HL-60 (cell line): ENCODE measurements at regions not wholly inside any gene's neighbourhood (a gene's known extent, or its start where the extent isn't known, plus 50 kb on each side); places are given as distances from the start of the nearest gene placed in this dataset.
"Not testable (repeated sequence)": the region's sequence is repeated elsewhere in the genome, so short reads cannot be mapped to it uniquely, and the experiment has no call there.

ENCODE experiments used
- DNase-seq, 2 experiments: peaks; one replicate each; pipeline ENCODE4 v3.0.0-alpha.2; 2010 to 2020; ENCODE audit warnings: low read depth in 1 of 2, low spot score in 1 of 2
- H3K27ac ChIP-seq: fragments of 250-450 bp; sonication (Bioruptor Pico); replicated peaks from 2 replicates; pipeline ENCODE4 v1.5.1; 2020; ENCODE audit warnings: mild to moderate bottlenecking, moderate library complexity
- H3K27me3 ChIP-seq: fragments of 250-450 bp; sonication (Bioruptor Pico); 2 replicates; pipeline ENCODE4 v1.5.1; 2021; ENCODE audit warnings: mild to moderate bottlenecking, moderate library complexity; ENCODE audit not compliant: insufficient read depth, poor library complexity, severe bottlenecking
- H3K4me3 ChIP-seq: replicated peaks from 2 replicates; pipeline ENCODE4 v1.5.1; 2011; ENCODE audit warnings: mild to moderate bottlenecking, control low read depth, low read length; ENCODE audit not compliant: insufficient read depth
- GABPA ChIP-seq: IDR thresholded peaks from 2 replicates; pipeline ENCODE4 v1.6.1; 2012; ENCODE audit warnings: low read depth
- POLR2AphosphoS5 ChIP-seq: IDR thresholded peaks from 2 replicates; pipeline ENCODE4 v1.6.1; 2012; ENCODE audit warnings: low read depth
- SPI1 ChIP-seq: IDR thresholded peaks from 2 replicates; pipeline ENCODE4 v1.6.1; 2012; ENCODE audit warnings: low read depth, mild to moderate bottlenecking, borderline replicate concordance
- TF ChIP-seq, protein P1 (sequence below): IDR thresholded peaks from one replicate; pipeline ENCODE4 v1.5.1; 2011; ENCODE audit warnings: low read length, control low read depth, inconsistent platforms; ENCODE audit not compliant: insufficient read depth
- TF ChIP-seq, protein P2 (sequence below): IDR thresholded peaks from 2 replicates; pipeline ENCODE4 v1.6.1; 2012; ENCODE audit warnings: low read depth; ENCODE audit not compliant: insufficient replicate concordance

DNA sequence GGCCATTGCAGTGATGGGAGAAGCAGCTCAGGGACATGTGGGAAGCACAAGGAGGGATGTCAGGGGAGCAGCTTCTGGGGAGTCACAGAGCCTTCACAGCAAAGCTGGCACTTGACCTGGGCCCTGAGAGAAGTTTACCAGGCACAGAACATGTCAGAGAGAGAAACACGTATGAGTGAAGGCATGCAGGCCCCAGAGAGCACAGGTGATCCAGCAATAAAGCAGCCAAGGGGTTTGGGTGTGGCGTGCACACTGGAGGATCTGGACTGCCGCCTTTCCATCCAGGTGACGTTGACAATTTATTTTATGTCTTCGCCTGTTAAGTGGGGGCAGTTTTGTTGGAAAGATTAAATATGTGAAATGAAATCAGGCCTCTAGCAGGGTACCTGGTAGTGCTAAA is 252.6 kb upstream of the COBL start:
- Histone ChIP-seq H3K27me3 (no peaks in the 10 kb centered on the region), H3K4me3 (no peak overlapping the region), H3K27ac (no peak overlapping the region)
- DNase-seq, result no peak
- TF ChIP-seq GABPA (no peak), SPI1 (no peak)

GRCh38 chr7:51551070-51551469 is 234.5 kb upstream of the COBL start:
- H3K27me3 ChIP-seq, result no peaks in the 10 kb centered on the region
- TF ChIP-seq SPI1 (no peak), GABPA (no peak), POLR2AphosphoS5 (no peak)
- TF ChIP-seq, protein P1, sequence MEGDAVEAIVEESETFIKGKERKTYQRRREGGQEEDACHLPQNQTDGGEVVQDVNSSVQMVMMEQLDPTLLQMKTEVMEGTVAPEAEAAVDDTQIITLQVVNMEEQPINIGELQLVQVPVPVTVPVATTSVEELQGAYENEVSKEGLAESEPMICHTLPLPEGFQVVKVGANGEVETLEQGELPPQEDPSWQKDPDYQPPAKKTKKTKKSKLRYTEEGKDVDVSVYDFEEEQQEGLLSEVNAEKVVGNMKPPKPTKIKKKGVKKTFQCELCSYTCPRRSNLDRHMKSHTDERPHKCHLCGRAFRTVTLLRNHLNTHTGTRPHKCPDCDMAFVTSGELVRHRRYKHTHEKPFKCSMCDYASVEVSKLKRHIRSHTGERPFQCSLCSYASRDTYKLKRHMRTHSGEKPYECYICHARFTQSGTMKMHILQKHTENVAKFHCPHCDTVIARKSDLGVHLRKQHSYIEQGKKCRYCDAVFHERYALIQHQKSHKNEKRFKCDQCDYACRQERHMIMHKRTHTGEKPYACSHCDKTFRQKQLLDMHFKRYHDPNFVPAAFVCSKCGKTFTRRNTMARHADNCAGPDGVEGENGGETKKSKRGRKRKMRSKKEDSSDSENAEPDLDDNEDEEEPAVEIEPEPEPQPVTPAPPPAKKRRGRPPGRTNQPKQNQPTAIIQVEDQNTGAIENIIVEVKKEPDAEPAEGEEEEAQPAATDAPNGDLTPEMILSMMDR, result no peak
- TF ChIP-seq, protein P2, sequence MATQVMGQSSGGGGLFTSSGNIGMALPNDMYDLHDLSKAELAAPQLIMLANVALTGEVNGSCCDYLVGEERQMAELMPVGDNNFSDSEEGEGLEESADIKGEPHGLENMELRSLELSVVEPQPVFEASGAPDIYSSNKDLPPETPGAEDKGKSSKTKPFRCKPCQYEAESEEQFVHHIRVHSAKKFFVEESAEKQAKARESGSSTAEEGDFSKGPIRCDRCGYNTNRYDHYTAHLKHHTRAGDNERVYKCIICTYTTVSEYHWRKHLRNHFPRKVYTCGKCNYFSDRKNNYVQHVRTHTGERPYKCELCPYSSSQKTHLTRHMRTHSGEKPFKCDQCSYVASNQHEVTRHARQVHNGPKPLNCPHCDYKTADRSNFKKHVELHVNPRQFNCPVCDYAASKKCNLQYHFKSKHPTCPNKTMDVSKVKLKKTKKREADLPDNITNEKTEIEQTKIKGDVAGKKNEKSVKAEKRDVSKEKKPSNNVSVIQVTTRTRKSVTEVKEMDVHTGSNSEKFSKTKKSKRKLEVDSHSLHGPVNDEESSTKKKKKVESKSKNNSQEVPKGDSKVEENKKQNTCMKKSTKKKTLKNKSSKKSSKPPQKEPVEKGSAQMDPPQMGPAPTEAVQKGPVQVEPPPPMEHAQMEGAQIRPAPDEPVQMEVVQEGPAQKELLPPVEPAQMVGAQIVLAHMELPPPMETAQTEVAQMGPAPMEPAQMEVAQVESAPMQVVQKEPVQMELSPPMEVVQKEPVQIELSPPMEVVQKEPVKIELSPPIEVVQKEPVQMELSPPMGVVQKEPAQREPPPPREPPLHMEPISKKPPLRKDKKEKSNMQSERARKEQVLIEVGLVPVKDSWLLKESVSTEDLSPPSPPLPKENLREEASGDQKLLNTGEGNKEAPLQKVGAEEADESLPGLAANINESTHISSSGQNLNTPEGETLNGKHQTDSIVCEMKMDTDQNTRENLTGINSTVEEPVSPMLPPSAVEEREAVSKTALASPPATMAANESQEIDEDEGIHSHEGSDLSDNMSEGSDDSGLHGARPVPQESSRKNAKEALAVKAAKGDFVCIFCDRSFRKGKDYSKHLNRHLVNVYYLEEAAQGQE, result no peak

DNA sequence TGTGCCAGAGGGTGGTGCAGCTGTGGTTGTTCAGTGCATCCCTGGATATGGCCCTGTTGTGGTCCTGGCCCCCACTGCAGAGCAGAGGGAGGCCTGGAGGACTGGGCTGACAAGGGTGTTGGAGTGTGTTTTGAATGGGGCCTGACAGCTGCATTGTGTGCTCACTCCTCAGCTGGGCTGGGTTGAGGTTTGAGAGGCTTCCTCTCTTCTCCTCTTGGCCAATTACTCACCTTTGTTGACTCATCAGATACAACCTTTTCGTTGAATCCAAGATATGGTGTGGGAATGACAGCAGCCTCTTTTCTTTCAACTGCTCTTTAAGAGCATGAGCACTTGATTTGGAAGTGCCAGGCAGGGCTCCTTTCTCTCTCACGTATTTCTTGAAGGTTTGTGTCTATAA is 228.5 kb upstream of the COBL start:
- H3K27me3 ChIP-seq, result no peaks in the 10 kb centered on the region
- H3K27ac ChIP-seq, result no peak overlapping the region
- H3K4me3 ChIP-seq, result no peak overlapping the region
- no peak for DNase-seq
- no peak for TF ChIP-seq SPI1
- TF ChIP-seq, protein P1, result no peak
- TF ChIP-seq, protein P2, result no peak
- no peak for TF ChIP-seq POLR2AphosphoS5
- no peak for TF ChIP-seq GABPA

More at GRCh38 chr7:51551070-51551469, 234.5 kb upstream of the COBL start:
- no peak overlapping the region for H3K4me3 ChIP-seq
- no peak overlapping the region for H3K27ac ChIP-seq
- DNase-seq, result no peak

- no peak for DNase-seq
- TF ChIP-seq SPI1 (no peak), POLR2AphosphoS5 (no peak), GABPA (no peak)
- TF ChIP-seq, protein P2, result no peak
- TF ChIP-seq, protein P1, result no peak
- H3K27ac ChIP-seq, result no peak overlapping the region
- no peaks in the 10 kb centered on the region for H3K27me3 ChIP-seq
- H3K4me3 ChIP-seq, result no peak overlapping the region
Measured at GRCh38 chr7:51543801-51544553, 227.4 kb upstream of the COBL start.

- DNase-seq, H3K4me3 ChIP-seq, H3K27ac ChIP-seq, H3K27me3 ChIP-seq: not testable (repeated sequence)
Measured at GRCh38 chr7:51540906-51541305, 224.3 kb upstream of the COBL start.
